Right ventricle myocardium inferior (tissue), 1 donor: ENCODE measurements at regions not wholly inside any gene's neighbourhood (a gene's known extent, or its start where the extent isn't known, plus 50 kb on each side); places are given as distances from the start of the nearest gene placed in this dataset.
"Not testable (repeated sequence)": the region's sequence is repeated elsewhere in the genome, so short reads cannot be mapped to it uniquely, and the experiment has no call there.

Experiments used
- ATAC-seq: fragments of 200-7000 bp; cut with Tn5 transposase; one replicate; pipeline ENCODE4 v1.9.1; 2020; ENCODE audit warnings: mild to moderate bottlenecking, moderate library complexity
- DNase-seq: peaks from one replicate; pipeline ENCODE4 v3.0.0; 2021; ENCODE audit errors: missing footprints
- intact Hi-C: fragments of 100-400 bp; cut with DNase I; formaldehyde crosslinking; loops from one replicate; pipeline ENCODE4 v1.11.0; 2022
- donor health status: DM: no; HTN: yes; CAD: no; lungs with severe emphysema.

GRCh38 chr5:15285901-15286583 lies 213.9 kb upstream of the FBXL7 start:
- DNase-seq (no peak), ATAC-seq (peak; percentile 69)
- intact Hi-C loops = loop anchor here (5.0 to 10.0 kb wide), 2 partner anchors 539 to 706 kb away; no protein-coding TSS in a partner anchor

- intact Hi-C loops = loop anchor here (5.0 to 10.0 kb wide), 2 partner anchors 540 to 708 kb away; no protein-coding TSS in a partner anchor
- DNase-seq (no peak), ATAC-seq (no peak)
Measured at GRCh38 chr5:15284706-15285105, 215.3 kb upstream of the FBXL7 start.

GRCh38 chr5:15283076-15283475 lies 216.9 kb upstream of the FBXL7 start:
- ATAC-seq (no peak), DNase-seq (no peak)
- intact Hi-C loops = loop anchor here (10.0 kb wide), 1 partner anchor 542 kb away; no protein-coding TSS in a partner anchor

GRCh38 chr5:15282611-15283010 lies 217.4 kb upstream of the FBXL7 start:
- ATAC-seq = no peak
- intact Hi-C loops = loop anchor here (10.0 kb wide), 1 partner anchor 542 kb away; no protein-coding TSS in a partner anchor

GRCh38 chr5:15271596-15271995 lies 228.4 kb upstream of the FBXL7 start:
- DNase-seq, intact Hi-C loops, ATAC-seq: not testable (repeated sequence)

More at GRCh38 chr5:15282611-15283010, 217.4 kb upstream of the FBXL7 start:
- no peak for DNase-seq

- intact Hi-C loops = no loop called here
- no peak for ATAC-seq
- no peak for DNase-seq
Measured at GRCh38 chr5:15267966-15268365, 232.0 kb upstream of the FBXL7 start.

- no peak for ATAC-seq
- intact Hi-C loops = no loop called here
- DNase-seq = no peak
Measured at GRCh38 chr5:15266841-15267240, 233.1 kb upstream of the FBXL7 start.

GRCh38 chr5:15266229-15266628 lies 233.8 kb upstream of the FBXL7 start:
- ATAC-seq = peak; percentile 31
- DNase-seq = no peak
- intact Hi-C loops = no loop called here

GRCh38 chr5:15263942-15264341 lies 236.0 kb upstream of the FBXL7 start:
- ATAC-seq (no peak), DNase-seq (no peak)
- intact Hi-C loops = no loop called here

- DNase-seq = no peak
- no peak for ATAC-seq
- intact Hi-C loops = no loop called here
Measured at GRCh38 chr5:15263406-15263805, 236.6 kb upstream of the FBXL7 start.

- peak; percentile 87 for ATAC-seq
- intact Hi-C loops = no loop called here
- DNase-seq = no peak
Measured at GRCh38 chr5:15261269-15261995, 238.5 kb upstream of the FBXL7 start.

GRCh38 chr5:15260356-15261268 lies 239.4 kb upstream of the FBXL7 start:
- ATAC-seq (peak; percentile 55), DNase-seq (no peak)
- intact Hi-C loops = no loop called here

- intact Hi-C loops = no loop called here
- ATAC-seq = no peak
- no peak for DNase-seq
Measured at GRCh38 chr5:15256485-15256884, 243.5 kb upstream of the FBXL7 start.

- intact Hi-C loops = no loop called here
- no peak for DNase-seq
- no peak for ATAC-seq
Measured at GRCh38 chr5:15255576-15255975, 244.4 kb upstream of the FBXL7 start.

GRCh38 chr5:15254607-15255006 lies 245.4 kb upstream of the FBXL7 start:
- intact Hi-C loops = no loop called here
- no peak for DNase-seq
- no peak for ATAC-seq

- no peak for ATAC-seq
- intact Hi-C loops = no loop called here
- DNase-seq = no peak
Measured at GRCh38 chr5:15252331-15252730, 247.6 kb upstream of the FBXL7 start.

- ATAC-seq (no peak), DNase-seq (no peak)
- intact Hi-C loops = no loop called here
Measured at GRCh38 chr5:15249152-15249551, 250.8 kb upstream of the FBXL7 start.

GRCh38 chr5:15248731-15249130 lies 251.2 kb upstream of the FBXL7 start:
- DNase-seq = no peak
- intact Hi-C loops = no loop called here
- ATAC-seq = no peak

- ATAC-seq = no peak
- intact Hi-C loops = no loop called here
- DNase-seq = no peak
Measured at GRCh38 chr5:15245913-15246312, 254.1 kb upstream of the FBXL7 start.
